HL-60 (cell line): ENCODE measurements at regions not wholly inside any gene's neighbourhood (a gene's known extent, or its start where the extent isn't known, plus 50 kb on each side); places are given as distances from the start of the nearest gene placed in this dataset.

ENCODE experiments used
- DNase-seq, 2 experiments: peaks; one replicate each; pipeline ENCODE4 v3.0.0-alpha.2; 2010 to 2020; ENCODE audit warnings: low read depth in 1 of 2, low spot score in 1 of 2
- H3K27ac ChIP-seq: fragments of 250-450 bp; sonication (Bioruptor Pico); replicated peaks from 2 replicates; pipeline ENCODE4 v1.5.1; 2020; ENCODE audit warnings: mild to moderate bottlenecking, moderate library complexity
- H3K27me3 ChIP-seq: fragments of 250-450 bp; sonication (Bioruptor Pico); 2 replicates; pipeline ENCODE4 v1.5.1; 2021; ENCODE audit warnings: mild to moderate bottlenecking, moderate library complexity; ENCODE audit not compliant: insufficient read depth, poor library complexity, severe bottlenecking
- H3K4me3 ChIP-seq: replicated peaks from 2 replicates; pipeline ENCODE4 v1.5.1; 2011; ENCODE audit warnings: mild to moderate bottlenecking, control low read depth, low read length; ENCODE audit not compliant: insufficient read depth
- CTCF ChIP-seq: IDR thresholded peaks from one replicate; pipeline ENCODE4 v1.5.1; 2011; ENCODE audit warnings: low read length, control low read depth, inconsistent platforms; ENCODE audit not compliant: insufficient read depth
- GABPA ChIP-seq: IDR thresholded peaks from 2 replicates; pipeline ENCODE4 v1.6.1; 2012; ENCODE audit warnings: low read depth
- POLR2AphosphoS5 ChIP-seq: IDR thresholded peaks from 2 replicates; pipeline ENCODE4 v1.6.1; 2012; ENCODE audit warnings: low read depth
- REST ChIP-seq: IDR thresholded peaks from 2 replicates; pipeline ENCODE4 v1.6.1; 2012; ENCODE audit warnings: low read depth; ENCODE audit not compliant: insufficient replicate concordance
- SPI1 ChIP-seq: IDR thresholded peaks from 2 replicates; pipeline ENCODE4 v1.6.1; 2012; ENCODE audit warnings: low read depth, mild to moderate bottlenecking, borderline replicate concordance

- TF ChIP-seq REST (no peak), POLR2AphosphoS5 (no peak), GABPA (no peak), CTCF (no peak), SPI1 (no peak)
- no peak overlapping the region for H3K4me3 ChIP-seq
- H3K27ac ChIP-seq = no peak overlapping the region
- no peaks in the 10 kb centered on the region for H3K27me3 ChIP-seq
- no peak for DNase-seq
Measured at GRCh38 chr9:120138955-120139354, 441.0 kb downstream of the CDK5RAP2 start.

GRCh38 chr9:120137186-120137840 is 442.7 kb downstream of the CDK5RAP2 start:
- no peak for DNase-seq
- no peak overlapping the region for H3K27ac ChIP-seq
- no peak overlapping the region for H3K4me3 ChIP-seq
- no peaks in the 10 kb centered on the region for H3K27me3 ChIP-seq
- no peak for TF ChIP-seq CTCF
- no peak for TF ChIP-seq REST
- no peak for TF ChIP-seq POLR2AphosphoS5
- TF ChIP-seq GABPA = no peak
- TF ChIP-seq SPI1 = no peak

- DNase-seq = no peak
- no peak overlapping the region for H3K4me3 ChIP-seq
- no peaks in the 10 kb centered on the region for H3K27me3 ChIP-seq
- TF ChIP-seq POLR2AphosphoS5 (no peak), CTCF (no peak), REST (no peak), SPI1 (no peak)
- no peak overlapping the region for H3K27ac ChIP-seq
Measured at GRCh38 chr9:120136696-120137095, 443.3 kb downstream of the CDK5RAP2 start.
